HG03558 (cell line): ENCODE measurements at regions not wholly inside any gene's neighbourhood (a gene's known extent, or its start where the extent isn't known, plus 50 kb on each side); places are given as distances from the start of the nearest gene placed in this dataset.
"Not testable (repeated sequence)": the region's sequence is repeated elsewhere in the genome, so short reads cannot be mapped to it uniquely, and the experiment has no call there.

Source experiments
- ATAC-seq: cut with Tn5 transposase; IDR thresholded peaks from one replicate; pipeline ENCODE4 v1.9.1; 2021; ENCODE audit warnings: moderate number of reproducible peaks; ENCODE audit not compliant: unreplicated experiment; ENCODE audit errors: extremely low read depth

GRCh38 chr15:70579766-70580165, 183.6 kb downstream of the UACA start:
- no peak for ATAC-seq

- ATAC-seq = no peak
These were observed 185.2 kb downstream of the UACA start for GRCh38 chr15:70578196-70578595.

- ATAC-seq = no peak
These were observed 186.7 kb downstream of the UACA start for GRCh38 chr15:70576696-70577095.

- ATAC-seq = no peak
These were observed 187.1 kb downstream of the UACA start for GRCh38 chr15:70576276-70576675.

DNA sequence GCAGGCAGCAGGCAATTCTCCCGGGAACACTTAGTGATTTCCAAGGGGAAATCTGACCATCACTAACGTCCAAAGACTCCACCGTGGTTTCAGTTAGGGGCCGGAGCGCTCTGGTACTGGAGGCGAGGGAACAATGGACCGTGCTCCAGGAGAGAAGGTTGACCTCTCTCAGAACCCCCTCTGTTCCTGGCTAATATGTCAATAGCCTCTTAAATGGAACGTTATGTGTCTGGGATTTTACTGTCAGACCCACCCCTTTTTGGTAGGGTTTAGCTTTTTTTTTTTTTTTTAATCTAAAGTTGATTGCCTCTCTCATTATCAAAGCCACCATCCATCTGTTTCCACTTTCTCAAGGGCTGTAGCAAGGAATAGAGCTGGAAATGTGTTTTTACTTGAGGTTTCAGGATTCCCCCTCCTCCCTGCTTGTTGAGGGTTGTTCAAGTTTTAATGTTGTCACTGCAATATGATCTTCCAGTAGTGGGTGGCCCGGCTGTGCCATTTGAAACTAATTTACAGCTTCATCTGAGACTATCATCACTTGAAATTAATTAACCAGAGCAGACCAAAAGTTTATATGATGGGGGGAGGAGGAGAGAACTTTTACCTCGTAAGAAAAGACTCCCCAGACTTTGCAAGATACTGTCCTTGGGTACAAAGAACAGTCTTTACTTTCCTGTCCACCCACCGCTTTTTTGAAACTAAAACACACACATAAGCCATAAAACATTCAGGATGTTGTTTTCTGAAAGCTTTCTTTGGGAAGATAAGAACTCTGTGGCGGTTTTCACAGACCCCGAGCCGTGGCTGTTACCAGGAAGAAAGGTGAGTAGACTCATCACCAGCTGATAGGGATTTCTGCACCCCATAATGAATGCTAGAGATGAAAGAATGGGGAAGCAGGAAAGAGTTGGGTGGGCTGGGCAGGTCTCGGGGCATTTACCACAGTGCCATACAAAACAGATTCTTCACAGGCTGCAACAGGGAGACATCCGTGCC, 187.8 kb downstream of the UACA start:
- no peak for ATAC-seq

- ATAC-seq = not testable (repeated sequence)
These were observed 189.0 kb downstream of the UACA start for GRCh38 chr15:70574325-70574724.

- no peak for ATAC-seq
These were observed 190.1 kb downstream of the UACA start for GRCh38 chr15:70573121-70573850.

DNA sequence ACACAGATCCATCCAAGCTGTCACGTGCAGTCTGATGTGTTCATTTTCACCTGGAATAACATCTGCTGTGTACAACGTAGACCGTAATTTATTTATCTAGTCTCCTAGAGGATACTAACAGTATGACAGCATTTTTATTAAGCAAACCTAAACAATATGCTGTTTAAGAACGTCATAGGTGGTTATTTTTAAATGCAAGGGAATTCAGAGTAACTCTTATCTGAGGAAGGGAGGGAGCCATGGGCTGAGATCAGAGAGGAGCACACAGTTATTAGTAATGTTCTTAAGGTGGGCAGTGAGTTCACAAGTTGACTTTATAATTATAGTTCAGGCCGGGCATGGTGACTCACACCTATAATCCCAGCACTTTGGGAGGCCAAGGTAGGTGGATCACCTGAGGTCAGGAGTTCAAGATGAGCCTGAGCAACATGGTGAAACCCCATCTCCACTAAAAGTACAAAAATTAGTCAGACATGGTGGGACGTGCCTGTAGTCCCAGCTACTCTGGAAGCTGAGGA, 193.6 kb downstream of the UACA start:
- no peak for ATAC-seq

GRCh38 chr15:70569091-70569713, 194.2 kb downstream of the UACA start:
- ATAC-seq = no peak

DNA sequence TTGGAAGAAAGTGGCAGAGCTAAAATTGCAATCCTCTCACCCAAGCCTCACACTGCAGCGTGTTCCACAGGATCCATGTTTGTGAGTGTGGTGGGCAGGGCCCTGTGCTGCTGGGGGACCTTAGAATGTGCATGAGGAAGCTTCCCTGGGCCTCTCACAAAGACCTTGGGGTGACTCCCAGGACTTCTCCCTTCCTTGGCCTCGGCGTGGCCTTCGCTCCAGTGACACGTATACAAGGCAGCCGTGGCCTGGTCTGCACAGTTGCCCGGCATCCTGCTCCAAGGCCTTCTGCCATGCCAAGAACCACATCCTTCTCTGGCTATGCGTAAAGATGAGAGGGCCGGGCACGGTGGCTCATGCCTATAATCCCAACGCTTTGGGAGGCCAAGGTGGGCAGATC, 196.4 kb downstream of the UACA start:
- no peak for ATAC-seq

DNA sequence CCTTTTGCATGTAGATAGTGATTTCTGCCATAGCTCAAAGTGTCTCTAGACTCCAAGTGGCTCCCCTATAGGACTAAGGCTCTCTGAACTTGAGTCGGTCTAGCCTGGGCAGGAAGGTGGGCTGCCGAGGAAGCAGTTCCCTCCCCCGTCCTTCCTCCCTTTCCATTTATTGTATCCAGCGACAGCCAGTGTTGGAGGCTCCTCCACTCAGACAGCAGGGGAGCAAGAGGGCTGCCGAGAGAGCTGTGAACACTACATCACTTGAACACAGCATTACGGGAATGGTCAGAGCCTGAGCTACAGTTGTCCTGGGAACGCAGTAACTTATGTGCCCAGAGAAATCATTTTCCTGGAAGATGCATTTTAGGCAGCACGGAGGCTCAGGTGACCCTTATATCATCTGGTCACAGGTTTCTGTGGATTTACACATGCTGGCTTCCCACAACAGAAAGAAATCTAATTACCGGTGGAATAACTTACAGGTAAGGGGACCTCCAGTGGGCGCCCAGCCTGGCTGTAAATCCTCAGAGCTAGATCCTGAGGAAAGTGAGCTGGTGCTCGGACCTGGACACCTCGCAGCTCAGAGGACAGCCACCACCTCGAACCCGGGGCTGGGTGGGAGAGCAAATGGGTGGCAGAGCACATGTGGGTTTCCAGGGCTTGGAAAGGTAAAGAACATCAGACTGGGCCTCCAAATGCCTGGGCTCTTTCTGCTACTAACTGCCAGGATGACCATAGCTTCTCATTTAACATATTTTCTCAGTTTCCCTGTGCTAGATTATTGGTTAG, 197.1 kb downstream of the UACA start:
- ATAC-seq = no peak

- ATAC-seq = no peak
These were observed 199.7 kb downstream of the UACA start for GRCh38 chr15:70563561-70564095.

GRCh38 chr15:70562906-70563305, 200.5 kb downstream of the UACA start:
- no peak for ATAC-seq

DNA sequence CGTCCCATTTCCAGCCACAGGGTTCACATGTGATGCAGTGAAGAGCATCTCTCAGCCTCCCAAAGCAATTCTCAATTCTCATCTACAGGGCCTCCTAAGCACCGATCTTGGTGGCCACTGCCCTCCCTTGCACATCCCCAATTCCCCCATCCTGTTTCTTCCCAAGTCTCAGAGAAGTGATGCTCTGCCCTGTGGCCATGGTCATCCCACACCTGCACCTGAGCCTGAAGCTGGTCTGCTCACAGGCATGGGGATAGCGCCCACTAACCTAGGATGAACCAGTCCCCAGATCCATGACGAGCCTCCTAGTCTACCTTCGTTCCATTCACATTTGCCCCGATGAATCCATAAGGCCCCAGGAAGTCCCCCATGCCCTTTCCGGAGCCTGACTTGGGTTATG, 201.5 kb downstream of the UACA start:
- ATAC-seq = no peak

DNA sequence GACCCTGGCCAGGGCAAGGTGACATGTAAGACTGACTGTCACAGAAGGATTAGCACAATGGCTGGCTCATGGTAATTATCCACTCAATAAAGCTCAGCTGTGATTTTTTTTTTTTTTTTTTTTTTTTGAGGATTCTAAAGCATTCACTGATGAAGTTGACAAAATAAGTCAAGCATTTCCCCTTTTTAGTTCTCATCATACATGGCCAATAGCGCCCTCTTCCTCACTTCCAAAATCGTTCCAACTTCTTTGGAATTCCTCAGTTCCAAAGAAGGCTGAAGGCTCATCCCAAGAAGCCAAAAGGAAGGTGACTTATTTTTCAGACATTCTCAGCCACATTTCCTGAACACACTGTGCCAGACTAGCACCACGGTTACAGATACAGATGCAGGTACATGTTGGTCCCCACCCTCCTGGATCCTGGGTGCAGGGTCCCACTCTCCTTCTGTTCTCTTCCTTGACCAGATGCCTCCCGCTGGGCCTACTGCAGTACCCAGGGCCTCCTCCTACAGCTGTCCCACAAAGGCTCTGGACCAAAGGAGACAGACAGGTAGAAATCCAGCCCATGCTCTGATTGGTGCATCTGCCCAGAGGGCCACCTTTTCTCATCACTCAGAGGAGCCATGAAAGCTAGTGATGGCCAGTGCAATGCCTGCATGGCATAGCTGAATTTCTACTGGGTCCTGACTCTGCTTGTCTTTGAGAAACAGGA, 202.6 kb downstream of the UACA start:
- ATAC-seq = no peak

- ATAC-seq = no peak
These were observed 203.8 kb downstream of the UACA start for GRCh38 chr15:70559265-70560239.

DNA sequence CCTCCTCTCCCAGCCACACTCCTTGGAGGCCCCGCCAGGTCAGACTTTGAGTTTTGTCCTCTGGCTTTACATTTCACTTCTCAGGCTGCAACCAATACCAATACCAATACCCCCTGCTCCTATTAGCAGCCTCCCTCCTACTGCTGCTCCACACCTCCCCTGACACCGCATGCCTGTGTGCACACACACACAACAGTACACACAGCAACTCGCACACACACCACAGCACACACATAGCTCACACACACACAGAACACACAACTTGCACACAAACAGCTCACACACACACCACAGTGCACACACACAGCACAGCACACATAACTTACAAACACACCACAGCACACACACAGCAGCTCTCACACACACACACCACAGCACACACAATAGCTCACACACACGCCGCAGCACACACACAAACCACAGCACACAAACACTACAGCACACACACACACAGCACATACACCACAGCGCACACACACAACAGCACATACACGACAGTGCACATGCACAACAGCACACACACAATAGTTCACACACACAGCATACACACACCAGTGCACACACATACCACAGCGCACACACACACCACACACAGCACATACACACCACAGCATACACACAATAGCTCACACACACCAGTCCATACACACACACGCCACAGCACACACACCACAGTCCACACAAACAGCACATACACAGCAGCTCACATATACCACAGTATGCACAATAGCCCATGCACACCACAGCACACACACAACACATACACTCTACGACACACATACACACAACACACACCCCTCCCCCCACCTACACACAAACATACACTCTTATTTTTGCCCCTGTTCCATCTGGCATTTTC, 204.7 kb downstream of the UACA start:
- ATAC-seq = no peak
